SJCRH30 (cell line): ENCODE measurements at regions not wholly inside any gene's neighbourhood (a gene's known extent, or its start where the extent isn't known, plus 50 kb on each side); places are given as distances from the start of the nearest gene placed in this dataset.
"Not testable (repeated sequence)": the region's sequence is repeated elsewhere in the genome, so short reads cannot be mapped to it uniquely, and the experiment has no call there.

Experiments
- DNase-seq, 2 experiments: peaks; one replicate each; pipeline ENCODE4 v3.0.0-alpha.2; 2015 to 2020
- H3K27ac ChIP-seq: fragments of 250-450 bp; sonication (Bioruptor Pico); 2 replicates; pipeline ENCODE4 v1.5.1; 2020; ENCODE audit warnings: mild to moderate bottlenecking, moderate library complexity
- H3K27me3 ChIP-seq: fragments of 250-450 bp; sonication (Bioruptor Pico); 2 replicates; pipeline ENCODE4 v1.5.1; 2020; ENCODE audit warnings: mild to moderate bottlenecking, moderate library complexity
- H3K36me3 ChIP-seq: fragments of 250-450 bp; sonication (Bioruptor Pico); 2 replicates; pipeline ENCODE4 v1.5.1; 2020; ENCODE audit warnings: mild to moderate bottlenecking, moderate library complexity
- H3K4me1 ChIP-seq: fragments of 250-450 bp; sonication (Bioruptor Pico); 2 replicates; pipeline ENCODE4 v1.5.1; 2020; ENCODE audit warnings: mild to moderate bottlenecking, moderate library complexity
- H3K4me3 ChIP-seq: fragments of 250-450 bp; sonication (Bioruptor Pico); 2 replicates; pipeline ENCODE4 v1.5.1; 2020; ENCODE audit warnings: mild to moderate bottlenecking, moderate library complexity
- H3K9me3 ChIP-seq: fragments of 250-450 bp; sonication (Bioruptor Pico); replicated peaks from 2 replicates; pipeline ENCODE4 v1.5.1; 2020; ENCODE audit warnings: mild to moderate bottlenecking, moderate library complexity

- Histone ChIP-seq H3K9me3 (no peaks in the 10 kb centered on the region), H3K27ac (no peak overlapping the region), H3K4me1 (no peaks in the 10 kb centered on the region), H3K27me3 (no peaks in the 10 kb centered on the region), H3K4me3 (no peak overlapping the region), H3K36me3 (no peaks in the 10 kb centered on the region)
- no peak for DNase-seq
These were observed 445.5 kb downstream of the TMEM121 start for GRCh38 chr14:105971593-105972500.

DNA sequence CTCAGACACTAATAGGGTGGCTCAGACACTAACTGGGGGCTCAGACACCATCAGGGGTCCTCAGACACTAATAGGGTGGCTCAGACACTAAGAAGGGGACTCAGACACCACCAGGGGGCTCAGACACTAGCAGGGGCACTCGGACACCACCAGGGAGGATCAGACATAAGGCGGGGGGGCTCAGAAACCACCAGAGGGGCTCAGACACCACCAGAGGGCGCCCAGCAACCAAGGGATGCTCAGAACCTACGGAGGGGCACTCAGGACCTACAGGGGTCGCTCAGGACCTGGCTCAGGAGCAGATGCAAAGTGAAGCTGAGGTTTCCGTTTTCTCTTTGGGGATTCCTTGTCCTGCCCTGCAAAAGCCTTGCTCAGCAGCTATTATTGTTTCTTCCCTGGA, 448.5 kb downstream of the TMEM121 start:
- peak; percentile 46 to 63 for DNase-seq
- no peaks in the 10 kb centered on the region for H3K4me1 ChIP-seq
- no peak overlapping the region for H3K4me3 ChIP-seq
- H3K27ac ChIP-seq: no peak overlapping the region
- no peaks in the 10 kb centered on the region for H3K27me3 ChIP-seq
- no peaks in the 10 kb centered on the region for H3K9me3 ChIP-seq
- no peaks in the 10 kb centered on the region for H3K36me3 ChIP-seq

GRCh38 chr14:105978618-105979295, 452.4 kb downstream of the TMEM121 start:
- Histone ChIP-seq H3K36me3 (no peaks in the 10 kb centered on the region), H3K4me3 (no peak overlapping the region), H3K27ac (no peak overlapping the region), H3K9me3 (no peaks in the 10 kb centered on the region), H3K4me1 (no peaks in the 10 kb centered on the region), H3K27me3 (no peaks in the 10 kb centered on the region)
- no peak for DNase-seq

- H3K9me3 ChIP-seq: no peaks in the 10 kb centered on the region
- H3K27ac ChIP-seq: no peak overlapping the region
These were observed 453.1 kb downstream of the TMEM121 start for GRCh38 chr14:105979446-105979845.

DNA sequence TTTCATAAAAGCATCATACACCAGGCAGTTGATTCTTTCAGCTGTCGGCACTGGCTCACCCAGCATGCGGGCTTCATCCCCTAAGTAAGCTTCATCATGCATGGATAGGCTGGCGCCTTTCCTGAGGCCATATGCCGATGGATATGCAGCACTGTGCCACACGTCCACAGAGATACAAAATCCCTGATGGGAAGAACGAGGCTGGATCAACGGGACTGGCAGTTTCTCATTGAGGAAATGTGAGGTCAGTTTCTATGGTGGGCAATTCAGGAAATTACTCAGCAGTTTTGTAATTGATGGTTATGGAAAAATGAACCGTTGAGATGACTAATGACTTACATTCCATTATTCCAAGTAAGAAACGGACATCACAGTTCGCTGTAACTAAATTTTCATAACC, 453.8 kb downstream of the TMEM121 start:
- no peak for DNase-seq
- Histone ChIP-seq H3K9me3 (no peaks in the 10 kb centered on the region), H3K4me1 (no peaks in the 10 kb centered on the region), H3K27ac (no peak overlapping the region), H3K27me3 (no peaks in the 10 kb centered on the region), H3K4me3 (no peak overlapping the region), H3K36me3 (no peaks in the 10 kb centered on the region)

More at GRCh38 chr14:105979446-105979845, 453.1 kb downstream of the TMEM121 start:
- Histone ChIP-seq H3K4me1 (no peaks in the 10 kb centered on the region), H3K4me3 (no peak overlapping the region), H3K27me3 (no peaks in the 10 kb centered on the region), H3K36me3 (no peaks in the 10 kb centered on the region)
- DNase-seq: no peak

DNA sequence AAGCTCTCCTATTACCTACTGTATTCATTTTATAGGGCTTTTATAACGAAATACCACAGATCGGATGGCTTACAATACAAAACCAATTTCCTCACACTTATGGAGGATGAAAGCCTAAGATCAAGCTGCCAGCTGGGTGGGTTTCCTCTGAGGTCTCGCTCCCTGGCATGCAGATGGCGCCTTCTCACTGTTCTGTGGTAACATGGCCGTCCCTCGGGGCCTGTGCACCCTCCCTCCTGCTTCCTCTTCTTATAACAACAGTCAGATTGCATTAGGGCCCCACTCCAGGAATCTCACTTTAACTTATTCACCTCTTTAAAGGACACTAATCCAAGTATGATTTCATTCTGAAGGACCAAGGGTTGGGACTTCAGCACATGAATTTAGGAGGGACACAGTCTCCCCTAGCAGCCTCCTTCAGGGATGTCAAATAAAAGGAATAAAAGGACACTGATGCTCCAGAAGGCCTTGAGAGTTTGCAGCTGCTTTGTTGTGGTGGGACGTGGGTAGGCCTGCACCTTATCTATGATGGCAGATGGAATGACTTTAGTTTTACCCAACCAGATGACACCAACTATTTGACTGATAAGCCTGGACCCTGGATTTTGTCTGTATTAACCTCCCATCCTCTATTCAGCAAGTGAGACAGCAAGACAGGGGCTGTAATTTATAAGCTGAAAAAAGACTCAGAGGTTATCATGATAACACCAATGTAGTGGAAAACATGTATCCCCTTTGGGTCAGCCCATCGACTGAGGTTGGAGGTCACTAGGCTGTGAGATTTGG, 455.3 kb downstream of the TMEM121 start:
- H3K27me3 ChIP-seq, H3K36me3 ChIP-seq, H3K27ac ChIP-seq, H3K4me3 ChIP-seq, DNase-seq, H3K4me1 ChIP-seq, H3K9me3 ChIP-seq: not testable (repeated sequence)

DNA sequence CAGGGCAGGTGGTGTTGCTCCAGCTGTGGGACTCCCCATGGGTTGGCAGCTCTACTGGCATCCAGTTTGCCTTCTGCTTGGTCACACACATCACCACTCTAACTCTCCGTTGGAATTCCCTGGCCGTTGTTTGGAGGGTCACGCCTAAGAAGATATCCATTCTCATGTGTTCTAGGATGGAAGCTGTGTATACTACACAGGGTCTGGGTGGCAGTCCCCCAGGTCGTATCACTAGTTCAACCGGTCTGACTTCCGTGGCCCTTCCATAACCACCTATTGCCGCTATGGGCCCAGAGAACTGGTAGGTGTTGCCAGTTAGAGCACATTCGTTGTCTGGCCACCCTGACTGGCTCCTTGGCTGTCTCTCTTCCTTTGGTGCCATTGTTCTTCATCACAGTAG, 456.3 kb downstream of the TMEM121 start:
- Histone ChIP-seq H3K27me3 (no peaks in the 10 kb centered on the region), H3K4me1 (no peaks in the 10 kb centered on the region), H3K36me3 (no peaks in the 10 kb centered on the region), H3K9me3 (no peaks in the 10 kb centered on the region), H3K27ac (no peak overlapping the region), H3K4me3 (no peak overlapping the region)
- no peak for DNase-seq

DNA sequence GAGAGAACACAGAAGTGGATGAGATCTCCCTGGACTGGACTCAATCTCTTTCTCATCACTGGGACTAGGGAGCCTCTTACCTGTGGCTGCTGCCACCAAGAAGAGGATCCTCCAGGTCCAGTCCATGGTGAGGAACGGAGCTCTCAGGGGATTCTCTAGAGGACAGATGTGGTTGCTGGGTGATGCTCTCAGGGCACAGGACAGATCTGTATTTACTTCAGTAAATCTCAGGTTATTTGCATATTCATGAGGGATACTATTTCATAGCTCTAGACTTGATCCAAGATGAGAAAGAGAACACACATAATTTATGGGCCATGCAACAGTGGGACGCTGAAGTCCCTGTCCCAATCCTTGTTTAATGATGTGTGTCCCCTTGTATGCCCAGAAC, 460.5 kb downstream of the TMEM121 start:
- DNase-seq: no peak
- Histone ChIP-seq H3K4me3 (no peak overlapping the region), H3K4me1 (no peaks in the 10 kb centered on the region), H3K9me3 (no peaks in the 10 kb centered on the region), H3K27ac (no peak overlapping the region), H3K27me3 (no peaks in the 10 kb centered on the region), H3K36me3 (no peaks in the 10 kb centered on the region)

GRCh38 chr14:105987563-105987962, 461.2 kb downstream of the TMEM121 start:
- no peaks in the 10 kb centered on the region for H3K4me1 ChIP-seq
- H3K27me3 ChIP-seq: no peaks in the 10 kb centered on the region
- no peak overlapping the region for H3K4me3 ChIP-seq
- no peak overlapping the region for H3K27ac ChIP-seq
- H3K36me3 ChIP-seq: no peaks in the 10 kb centered on the region
- no peaks in the 10 kb centered on the region for H3K9me3 ChIP-seq
- DNase-seq: no peak

- no peak overlapping the region for H3K4me3 ChIP-seq
- H3K27ac ChIP-seq: no peak overlapping the region
- no peaks in the 10 kb centered on the region for H3K4me1 ChIP-seq
- H3K9me3 ChIP-seq: no peaks in the 10 kb centered on the region
- H3K36me3 ChIP-seq: no peaks in the 10 kb centered on the region
- DNase-seq: no peak
- no peaks in the 10 kb centered on the region for H3K27me3 ChIP-seq
These were observed 463.4 kb downstream of the TMEM121 start for GRCh38 chr14:105989566-105990302.

DNA sequence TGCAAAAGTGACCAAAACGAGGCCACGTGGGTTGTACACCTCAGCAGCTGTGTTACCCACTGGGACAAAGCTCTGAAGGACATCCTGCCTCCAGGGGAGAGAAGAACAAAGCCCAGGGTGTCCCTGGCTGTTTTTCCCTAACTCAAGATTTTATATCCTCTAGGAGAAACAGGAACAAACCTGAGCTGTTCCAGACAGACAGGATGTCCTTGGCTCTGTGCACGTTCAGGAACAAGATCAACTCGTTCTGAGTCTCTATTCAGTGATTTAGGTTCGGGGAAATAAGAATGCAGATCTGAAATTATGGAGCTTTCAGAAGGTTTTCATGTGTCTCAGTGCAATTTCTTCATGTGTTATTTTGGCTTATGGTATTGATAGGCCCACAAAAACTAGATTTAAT, 465.3 kb downstream of the TMEM121 start:
- DNase-seq, H3K9me3 ChIP-seq, H3K27ac ChIP-seq, H3K4me1 ChIP-seq, H3K4me3 ChIP-seq, H3K36me3 ChIP-seq, H3K27me3 ChIP-seq: not testable (repeated sequence)

GRCh38 chr14:105993814-105994213, 467.4 kb downstream of the TMEM121 start:
- no peaks in the 10 kb centered on the region for H3K27me3 ChIP-seq
- no peaks in the 10 kb centered on the region for H3K36me3 ChIP-seq
- H3K4me1 ChIP-seq: no peaks in the 10 kb centered on the region
- no peak overlapping the region for H3K27ac ChIP-seq
- H3K9me3 ChIP-seq: no peaks in the 10 kb centered on the region
- no peak for DNase-seq
- no peak overlapping the region for H3K4me3 ChIP-seq

- H3K4me3 ChIP-seq, H3K27me3 ChIP-seq, H3K4me1 ChIP-seq, DNase-seq, H3K9me3 ChIP-seq, H3K27ac ChIP-seq, H3K36me3 ChIP-seq: not testable (repeated sequence)
These were observed 468.8 kb downstream of the TMEM121 start for GRCh38 chr14:105995011-105995710.

GRCh38 chr14:105998597-105998996, 472.2 kb downstream of the TMEM121 start:
- H3K4me3 ChIP-seq, H3K36me3 ChIP-seq, DNase-seq, H3K27me3 ChIP-seq, H3K27ac ChIP-seq, H3K9me3 ChIP-seq, H3K4me1 ChIP-seq: not testable (repeated sequence)
